NCI-H2081 treated with DMSO at 0.1 percent for 48 hours (cell line): ENCODE measurements at regions not wholly inside any gene's neighbourhood (a gene's known extent, or its start where the extent isn't known, plus 50 kb on each side); places are given as distances from the start of the nearest gene placed in this dataset.
"Not testable (repeated sequence)": the region's sequence is repeated elsewhere in the genome, so short reads cannot be mapped to it uniquely, and the experiment has no call there.

Experiments
- DNase-seq: peaks from one replicate; lab custom pipeline; 2025; lab: John Stamatoyannopoulos, UW

DNA sequence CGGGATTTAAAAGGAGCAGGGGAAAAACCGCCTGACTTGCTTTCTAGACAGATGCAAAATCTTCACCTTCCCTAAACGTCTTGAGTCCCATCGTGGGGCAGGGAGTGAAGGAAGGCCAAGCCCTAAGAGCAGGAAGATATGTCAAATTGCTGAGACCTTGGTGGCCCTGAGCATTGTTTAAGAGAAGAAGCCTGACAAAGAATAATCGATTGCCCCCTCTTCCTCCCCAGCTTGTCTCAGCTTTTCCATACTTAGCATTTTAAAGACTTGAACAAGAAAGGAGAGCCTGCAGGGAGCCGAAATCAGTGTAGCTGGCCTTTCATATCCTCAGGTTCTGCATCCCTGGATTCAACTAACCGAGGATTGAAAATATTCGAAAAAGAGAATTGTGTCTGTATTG, 157.6 kb upstream of the DLX2 start:
- DNase-seq: no peak

DNA sequence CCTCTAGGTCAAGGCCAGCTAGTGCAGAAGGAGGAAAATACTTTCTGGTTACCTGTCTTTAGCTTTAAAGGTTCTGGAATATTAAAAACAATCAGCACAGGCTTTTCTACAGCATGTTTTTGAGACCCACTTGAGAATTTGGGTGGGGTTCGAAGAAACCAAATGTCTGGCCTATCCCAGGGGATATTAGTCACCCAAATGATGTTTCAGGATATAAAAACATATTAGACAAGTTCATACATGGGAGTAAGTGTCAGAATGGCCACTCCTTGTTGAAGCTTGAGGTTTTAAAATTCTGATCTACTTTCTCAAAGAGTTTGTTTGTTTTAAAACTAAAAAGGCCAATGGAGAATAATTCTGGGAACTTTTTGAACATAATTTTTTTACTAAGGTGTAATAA, 158.6 kb upstream of the DLX2 start:
- DNase-seq: no peak

DNA sequence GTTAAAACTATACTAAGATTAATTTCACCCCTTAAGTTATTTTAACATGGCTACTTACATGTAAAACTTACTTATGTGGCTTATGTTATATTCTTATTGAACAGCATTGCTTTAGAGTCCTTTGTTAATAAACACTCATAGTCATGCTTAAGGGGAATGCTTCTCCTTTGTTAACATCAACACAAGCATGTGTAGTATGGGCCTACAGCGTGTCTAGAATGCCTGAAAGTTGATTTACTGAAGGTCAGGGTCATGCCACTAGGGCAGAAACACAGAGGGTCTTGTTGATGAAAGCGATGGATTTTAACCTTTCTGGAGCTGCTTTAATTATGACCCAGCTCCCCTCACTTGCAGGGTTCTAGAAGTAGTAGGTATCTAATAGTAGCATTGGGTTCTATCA, 159.8 kb upstream of the DLX2 start:
- DNase-seq: no peak

DNA sequence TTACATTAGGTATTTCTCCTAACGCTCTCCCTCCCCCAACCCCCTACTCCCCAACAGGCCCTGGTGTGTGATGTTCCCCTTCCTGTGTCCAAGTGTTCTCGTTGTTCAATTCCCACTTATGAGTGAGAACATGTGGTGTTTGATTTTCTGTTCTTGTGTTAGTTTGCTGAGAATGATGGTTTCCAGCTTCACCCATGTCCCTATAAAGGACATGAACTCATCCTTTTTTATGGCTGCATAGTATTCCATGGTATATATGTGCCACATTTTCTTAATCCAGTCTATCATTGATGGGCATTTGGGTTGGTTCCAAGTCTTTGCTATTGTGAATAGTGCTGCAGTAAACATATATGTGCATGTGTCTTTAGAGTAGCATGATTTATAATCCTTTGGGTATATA, 162.1 kb upstream of the DLX2 start:
- DNase-seq: not testable (repeated sequence)

DNA sequence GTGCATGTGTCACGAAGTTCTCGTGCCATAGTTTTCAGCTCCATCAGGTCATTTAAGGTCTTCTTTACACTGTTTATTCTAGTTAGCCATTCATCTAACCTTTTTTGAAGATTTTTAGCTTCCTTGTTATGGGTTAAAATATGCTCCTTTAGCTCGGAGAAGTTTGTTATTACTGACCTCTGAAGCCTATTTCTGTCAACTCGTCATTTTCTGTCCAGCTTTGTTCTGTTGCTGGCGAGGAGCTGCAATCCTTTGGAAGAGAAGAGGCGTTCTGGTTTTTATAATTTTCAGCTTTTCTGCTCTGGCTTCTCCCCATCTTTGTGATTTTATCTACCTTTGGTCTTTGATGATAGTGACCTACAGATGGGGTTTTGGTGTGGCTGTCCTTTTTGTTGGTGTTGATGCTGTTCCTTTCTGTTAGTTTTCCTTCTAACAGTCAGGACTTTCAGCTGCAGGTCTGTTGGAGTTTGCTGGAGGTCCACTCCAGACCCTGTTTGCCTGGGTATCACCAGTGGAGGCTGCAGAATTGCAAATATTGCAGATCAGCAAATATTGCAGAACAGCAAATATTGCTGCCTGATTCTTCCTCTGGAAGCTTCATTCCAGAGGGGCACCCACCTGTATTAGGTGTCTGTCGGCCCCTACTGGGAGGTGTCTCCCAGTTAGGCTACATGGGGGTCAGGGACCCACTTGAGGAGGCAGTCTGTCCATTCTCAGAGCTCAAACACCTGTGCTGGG, 157.7 kb upstream of the ITGA6 start:
- DNase-seq: not testable (repeated sequence)

DNA sequence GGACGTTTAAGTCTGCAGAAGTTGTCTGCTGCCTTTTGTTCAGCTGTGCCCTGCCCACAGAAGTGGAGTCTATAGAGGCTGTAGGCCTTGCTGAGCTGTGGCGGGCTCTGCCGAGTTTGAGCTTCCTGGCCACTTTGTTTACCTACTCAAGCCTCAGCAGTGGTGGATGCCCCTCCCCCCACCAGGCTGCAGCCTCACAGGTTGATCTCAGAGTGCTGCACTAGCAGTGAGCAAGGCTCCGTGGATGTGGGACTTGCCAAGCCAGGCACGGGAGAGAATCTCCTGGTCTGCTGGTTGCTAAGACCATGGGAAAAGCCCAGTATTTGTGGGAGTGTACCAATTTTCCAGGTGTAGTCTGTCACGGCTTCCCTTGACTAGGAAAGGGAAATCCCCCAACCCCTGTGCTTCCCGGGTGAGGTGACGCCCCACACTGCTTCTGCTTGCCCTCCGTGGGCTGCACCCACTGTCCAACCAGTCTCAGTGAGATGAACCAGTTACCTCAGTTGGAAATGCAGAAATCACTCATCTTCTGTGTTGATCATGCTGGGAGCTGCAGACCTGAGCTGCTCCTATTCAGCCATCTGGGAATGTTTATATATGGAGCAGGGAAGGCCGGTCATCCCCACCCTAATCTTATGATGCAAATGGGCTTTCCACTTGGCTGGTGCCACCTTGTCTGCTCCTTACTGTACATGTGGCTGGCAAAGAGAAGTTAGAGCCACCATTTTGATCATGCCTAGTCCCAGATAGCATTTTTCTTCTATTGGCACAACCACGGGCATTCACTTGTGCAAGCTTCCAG, 156.9 kb upstream of the ITGA6 start:
- no peak for DNase-seq

DNA sequence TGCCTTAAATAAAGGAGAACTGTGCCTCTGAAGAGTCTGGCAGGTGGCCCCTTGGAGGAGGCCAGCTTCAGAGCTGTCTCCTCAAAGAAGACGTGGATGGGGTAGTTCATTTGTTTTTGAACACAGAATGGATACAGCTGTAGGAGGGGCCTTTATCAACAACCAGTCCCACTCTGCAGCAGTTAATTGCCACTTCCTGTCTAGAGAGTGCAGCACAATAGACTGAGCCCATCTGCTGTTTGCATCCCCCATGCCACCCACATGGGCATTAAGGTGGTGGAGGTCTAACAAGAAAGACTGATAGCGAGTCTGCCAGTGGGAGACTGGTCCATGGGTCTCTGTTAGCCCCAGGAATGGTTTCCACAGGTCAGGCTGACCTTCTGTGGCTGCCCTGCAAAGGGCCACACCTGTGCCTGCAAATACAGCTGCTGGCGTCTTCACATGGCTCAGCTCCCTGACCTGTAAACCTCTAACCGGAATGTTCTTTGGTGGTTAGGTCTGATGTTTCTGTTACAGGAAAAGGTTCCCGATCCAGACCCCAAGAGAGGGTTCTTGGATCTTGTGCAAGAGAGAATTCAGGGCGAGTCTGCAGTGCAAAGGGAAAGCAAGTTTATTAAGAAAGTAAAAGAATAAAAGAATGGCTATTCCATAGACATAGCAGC, 153.3 kb upstream of the ITGA6 start:
- no peak for DNase-seq

DNA sequence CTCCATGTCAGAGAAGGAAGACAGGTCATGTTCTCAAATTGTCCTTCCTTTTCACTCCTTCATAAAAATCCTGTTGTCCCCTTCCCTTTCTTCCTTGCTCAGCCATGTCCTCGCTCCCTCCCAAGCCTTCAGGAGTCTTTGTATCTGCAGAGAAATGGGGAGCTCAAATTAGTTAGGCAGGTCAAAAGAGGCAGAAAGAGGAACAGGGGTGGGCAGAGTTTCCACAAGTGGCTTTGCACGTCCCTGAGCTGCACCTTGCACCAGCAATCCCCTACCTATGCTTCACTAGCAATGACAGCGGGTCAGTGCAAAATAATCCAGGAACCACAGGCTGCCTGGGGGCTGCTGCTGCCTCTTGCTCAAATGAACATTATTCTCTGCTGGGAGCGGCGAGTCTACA, 152.1 kb upstream of the ITGA6 start:
- no peak for DNase-seq

DNA sequence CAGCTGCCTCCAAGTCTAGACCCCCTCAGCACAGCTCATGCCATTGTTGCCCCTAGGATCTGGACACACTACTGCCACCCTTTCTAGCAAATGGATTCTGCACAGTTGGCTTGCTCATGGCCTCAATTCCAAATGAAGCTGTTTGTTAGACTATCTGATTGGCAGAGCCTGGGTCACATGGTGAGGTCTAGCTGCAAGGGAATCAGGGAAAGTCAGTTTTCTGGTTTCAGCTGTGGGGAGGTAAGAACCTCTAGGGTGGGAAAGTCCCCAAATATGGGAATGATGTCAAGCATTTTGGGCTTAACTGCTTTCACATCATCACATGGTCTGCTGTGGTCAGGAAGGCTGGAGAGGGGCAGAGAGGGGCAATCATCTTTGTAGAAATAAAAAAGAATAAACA, 150.4 kb upstream of the ITGA6 start:
- no peak for DNase-seq

DNA sequence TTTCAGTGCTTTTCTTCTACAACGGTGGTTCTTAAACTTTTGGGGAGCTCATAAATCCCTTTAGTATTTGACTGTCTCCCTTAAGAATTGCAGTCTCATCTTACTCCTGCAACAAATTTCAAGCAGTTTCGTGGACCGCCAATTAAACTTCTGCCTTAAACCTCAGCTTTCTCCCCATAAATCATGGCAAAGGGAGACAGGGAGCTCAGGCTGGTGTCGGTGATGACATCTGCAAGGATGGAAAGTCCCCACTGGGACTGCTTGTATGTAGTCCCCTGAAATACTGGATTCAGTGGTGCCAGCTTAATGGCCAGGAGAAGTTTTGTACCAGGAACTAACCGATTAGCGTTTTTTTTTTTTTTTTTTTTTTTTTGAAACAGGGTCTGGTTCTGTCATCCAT, 148.7 kb upstream of the ITGA6 start:
- no peak for DNase-seq

DNA sequence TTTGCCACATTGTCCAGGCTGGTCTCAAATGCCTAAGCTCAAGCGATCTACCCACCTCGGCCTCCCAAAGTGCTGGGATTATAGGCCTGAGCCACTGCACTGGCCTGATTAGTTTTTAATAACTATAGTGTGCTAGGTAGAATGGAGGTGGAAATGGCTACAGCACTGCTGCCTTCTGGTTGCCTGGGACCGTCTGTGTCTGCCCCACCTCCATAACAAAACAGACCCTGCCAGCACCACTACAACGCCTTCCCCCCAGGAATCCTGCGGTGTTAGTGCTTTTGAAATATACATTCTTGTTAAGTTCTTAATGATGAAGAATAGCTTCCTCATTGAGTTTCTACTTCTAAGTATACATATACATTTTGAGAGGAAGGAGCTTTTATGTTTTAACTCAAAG, 148.2 kb upstream of the ITGA6 start:
- no peak for DNase-seq

DNA sequence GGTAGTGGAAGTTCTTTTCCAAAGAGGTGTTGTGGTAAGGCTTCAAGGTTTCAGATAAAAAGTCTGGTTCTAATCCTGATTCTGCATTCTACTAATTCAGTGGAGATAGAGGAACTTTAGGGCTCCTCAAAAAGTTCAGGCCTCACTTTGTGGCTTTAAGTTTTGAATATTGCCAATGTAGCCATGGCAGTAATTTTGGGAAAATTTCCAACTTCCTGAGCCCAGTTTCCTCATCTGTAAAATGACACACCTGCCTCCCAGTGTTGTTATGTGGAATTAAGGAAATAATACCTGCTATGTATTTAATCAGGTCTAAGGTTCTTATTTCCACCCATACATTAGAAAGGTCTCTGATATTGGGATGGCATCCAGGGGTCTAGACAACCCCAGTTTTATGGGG, 147.6 kb upstream of the ITGA6 start:
- no peak for DNase-seq

DNA sequence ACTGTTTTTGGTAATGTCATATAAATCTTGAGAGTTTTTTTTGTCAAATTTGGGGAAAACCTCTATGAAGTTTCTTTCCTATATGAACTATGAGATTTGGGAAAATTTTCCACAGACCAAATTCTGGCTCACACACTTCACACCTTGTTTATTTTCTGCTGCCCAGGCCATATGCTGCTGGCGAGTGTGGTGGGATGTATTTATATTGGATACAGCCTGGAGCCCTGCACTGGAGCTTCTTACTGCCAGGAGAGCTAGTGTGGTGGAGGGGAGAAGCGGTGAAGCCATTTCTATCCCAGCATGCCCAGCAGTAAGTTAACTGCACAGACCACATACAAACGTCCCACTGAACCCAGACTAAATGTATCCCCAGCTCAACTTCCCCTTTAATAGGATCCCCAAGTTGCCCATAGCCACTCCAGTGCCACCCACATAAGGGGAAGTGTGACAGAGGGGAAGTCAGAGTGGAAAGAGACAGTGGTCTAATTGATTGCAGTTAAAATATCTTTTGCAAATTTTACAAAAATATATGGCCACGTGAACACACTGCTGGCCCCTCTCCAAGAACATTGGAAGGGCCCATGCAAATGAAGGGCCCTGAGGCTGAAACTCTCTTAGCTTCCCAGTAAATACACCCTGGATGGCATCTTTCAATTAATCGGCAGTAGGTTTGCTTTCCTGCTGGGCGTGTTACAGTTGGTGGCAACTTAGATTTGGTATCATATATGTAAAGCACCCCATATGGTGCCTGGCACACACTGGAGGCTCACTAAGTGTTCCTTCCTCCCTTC, 146.6 kb upstream of the ITGA6 start:
- DNase-seq: peak; percentile 27

DNA sequence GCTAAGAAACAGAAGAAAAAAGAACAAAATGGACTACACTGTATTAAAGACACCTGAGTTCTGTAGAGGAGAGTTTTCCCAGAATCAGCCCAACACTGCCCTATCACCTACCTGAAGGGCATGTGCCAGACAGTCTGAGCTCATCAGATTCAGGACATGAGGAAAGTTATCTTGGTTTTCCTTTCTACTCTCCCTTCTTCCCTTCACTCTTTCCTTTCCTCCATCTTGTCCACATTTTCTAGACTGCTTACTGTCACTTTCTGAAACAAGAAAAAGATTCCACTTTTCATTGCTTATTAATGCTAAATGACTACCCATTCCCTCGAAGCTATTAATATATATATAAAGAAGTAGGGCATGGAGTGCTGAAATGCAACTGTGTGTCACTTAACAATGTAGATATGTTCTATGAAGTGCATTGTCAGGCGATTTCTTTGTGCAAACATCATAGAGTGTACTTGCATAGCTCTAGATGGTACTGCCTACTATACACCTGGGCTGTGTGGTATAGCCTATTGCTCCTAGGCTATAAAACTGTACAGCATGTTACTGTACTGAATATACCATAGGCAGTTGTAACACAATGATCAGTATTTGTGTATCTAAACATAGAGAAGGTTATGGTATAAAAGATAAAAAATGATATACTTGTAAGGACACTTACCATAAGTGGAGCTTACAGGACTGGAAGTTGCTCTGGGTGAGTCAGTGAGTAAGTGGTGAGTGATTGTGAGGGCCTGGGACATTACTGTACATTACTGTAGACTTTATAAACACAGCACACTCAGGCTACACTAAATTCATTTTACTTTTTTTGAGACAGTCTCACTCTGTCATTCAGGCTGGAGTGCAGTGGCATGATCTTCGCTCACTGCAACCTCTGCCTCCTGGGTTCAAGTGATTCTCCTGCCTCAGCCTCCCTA, 145.5 kb upstream of the ITGA6 start:
- DNase-seq: no peak

DNA sequence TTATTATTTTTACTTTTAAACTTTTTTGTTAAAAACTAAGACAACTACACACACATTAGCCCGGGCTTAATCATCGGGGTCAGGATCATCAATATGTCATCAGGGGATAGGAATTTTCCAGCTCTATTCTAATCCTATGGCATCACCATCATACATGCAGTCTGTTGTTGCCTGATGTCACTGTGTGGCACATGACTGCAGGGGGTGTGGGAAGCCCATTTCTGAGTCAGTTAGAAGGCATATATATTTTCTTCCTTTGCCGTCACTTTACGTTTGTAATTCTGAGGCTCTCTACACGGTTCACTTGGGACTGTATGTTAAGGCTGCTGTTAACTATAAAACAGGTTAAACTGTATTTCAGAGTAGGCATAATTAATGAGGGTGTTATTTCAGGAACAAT, 144.4 kb upstream of the ITGA6 start:
- DNase-seq: no peak

DNA sequence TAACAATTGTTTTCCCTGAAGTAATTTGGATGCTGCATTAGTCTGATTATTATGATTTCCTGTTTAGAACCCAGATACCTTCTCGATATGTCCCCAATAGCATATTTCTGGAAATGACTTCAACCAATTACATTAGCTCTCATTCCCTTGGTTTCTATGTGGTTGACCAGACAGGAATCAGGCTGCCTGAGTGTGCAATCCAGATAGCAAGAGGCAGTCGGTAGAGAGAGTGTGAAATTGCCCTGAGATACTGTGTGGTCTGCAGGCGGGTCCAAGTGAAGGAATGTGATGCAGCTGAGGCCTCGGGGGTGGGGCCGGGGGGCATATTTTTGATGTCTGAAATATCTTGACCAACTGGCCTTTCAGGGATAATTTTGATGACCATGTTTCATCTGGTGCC, 143.9 kb upstream of the ITGA6 start:
- no peak for DNase-seq

DNA sequence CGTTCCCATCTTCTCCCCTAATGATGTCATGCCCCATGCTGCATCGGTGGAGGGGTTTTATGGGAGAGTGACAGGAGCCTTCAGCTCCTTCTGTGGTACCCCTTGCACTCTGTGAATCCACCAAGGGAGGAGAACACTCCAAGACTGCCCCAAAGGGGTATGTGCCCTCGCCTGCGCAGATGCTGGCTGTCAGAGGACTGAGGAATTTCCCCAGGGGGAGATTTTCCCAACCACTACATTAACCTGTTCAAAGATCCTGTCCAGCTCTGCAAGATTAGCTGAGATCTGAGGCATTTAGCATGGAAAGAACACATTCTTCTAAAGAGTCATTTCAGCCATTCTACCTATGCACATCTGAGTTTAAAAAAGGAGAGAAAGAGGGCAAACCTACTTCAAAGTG, 143.2 kb upstream of the ITGA6 start:
- DNase-seq: no peak

DNA sequence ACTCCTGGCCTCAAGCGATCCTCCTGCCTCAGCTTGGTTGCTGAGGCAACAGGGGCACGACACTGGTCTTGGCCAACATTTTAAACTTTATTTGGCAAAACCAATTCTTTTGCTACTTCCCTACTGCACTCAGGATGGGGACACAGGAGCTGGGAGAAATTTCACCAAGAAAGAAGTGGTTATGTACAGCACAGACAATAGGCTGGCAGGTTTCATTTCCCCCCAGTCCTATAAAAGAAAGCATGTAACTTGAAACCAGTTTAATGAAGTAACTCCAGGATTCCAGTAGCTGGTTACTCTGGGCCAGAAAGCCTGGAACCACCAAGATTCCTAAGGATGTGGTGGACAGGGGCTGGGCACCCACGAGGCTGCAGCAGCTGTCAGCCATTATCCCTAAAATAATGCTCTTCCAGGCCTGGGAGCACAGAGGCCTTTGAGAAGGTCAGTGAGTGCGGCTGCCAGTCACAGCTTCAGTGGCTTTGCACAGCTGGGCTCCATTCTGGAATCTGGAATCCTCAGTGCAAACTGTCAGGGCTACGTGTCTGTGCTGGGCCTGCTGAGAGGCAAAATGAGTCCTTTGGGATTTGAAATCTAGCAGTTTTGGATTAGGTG, 142.3 kb upstream of the ITGA6 start:
- DNase-seq: no peak

DNA sequence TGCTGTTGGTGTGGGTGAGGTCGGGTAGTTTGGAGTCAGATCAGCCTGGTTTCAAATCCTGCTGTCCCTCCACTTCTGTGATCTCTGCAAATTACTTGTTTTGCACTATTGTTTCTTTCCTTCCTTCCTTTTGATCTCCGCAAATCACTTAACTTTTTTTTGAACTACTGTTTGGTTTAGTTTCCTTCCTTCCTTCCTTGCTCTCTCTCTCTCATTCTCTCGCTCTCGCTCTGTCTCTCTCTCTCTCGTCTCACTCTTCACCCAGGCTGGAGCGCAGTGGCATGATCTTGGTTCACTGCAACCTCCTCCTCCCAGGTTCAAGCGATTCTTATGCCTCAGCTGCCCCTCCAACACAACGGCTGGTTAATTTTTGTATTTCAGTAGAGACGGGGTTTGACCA, 141.6 kb upstream of the ITGA6 start:
- no peak for DNase-seq

DNA sequence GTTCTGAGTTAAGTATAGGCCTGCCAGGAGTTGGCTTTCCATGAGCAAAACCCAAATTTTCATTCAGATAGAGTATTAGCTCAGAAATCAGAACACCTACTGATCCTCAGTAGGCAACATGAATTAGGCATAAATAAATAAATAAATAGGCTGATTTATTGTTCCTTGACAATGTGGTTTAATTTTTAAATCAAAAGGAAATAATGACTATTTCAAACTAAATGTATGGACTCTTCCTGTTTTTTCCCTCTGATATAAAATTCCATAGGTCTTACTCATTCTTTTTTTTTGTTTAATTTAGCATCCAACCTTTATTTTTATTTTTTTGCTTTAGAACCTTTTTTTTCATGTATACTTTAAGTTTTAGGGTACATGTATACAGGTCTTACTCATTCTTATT, 140.2 kb upstream of the ITGA6 start:
- DNase-seq: no peak
